Upper lobe of left lung (tissue), 6 donors: ENCODE measurements at regions not wholly inside any gene's neighbourhood (a gene's known extent, or its start where the extent isn't known, plus 50 kb on each side); places are given as distances from the start of the nearest gene placed in this dataset.

Source experiments
- ATAC-seq, 2 donors: fragments of 200-7000 bp; cut with Tn5 transposase; one replicate each; pipeline ENCODE4 v1.9.1; 2022; ENCODE audit warnings: mild to moderate bottlenecking in 2 of 2, moderate library complexity in 2 of 2; ENCODE audit not compliant: low FRiP score in 2 of 2
- DNase-seq, 2 donors: peaks; one replicate each; pipeline ENCODE4 v3.0.0-alpha.2; 2019 to 2020
- H3K27ac ChIP-seq, 4 donors: fragments of 200-600 bp; sonication (generic); one replicate each; pipeline ENCODE4 v1.5.1; 2016 to 2019
- H3K27me3 ChIP-seq, 4 donors: fragments of 200-600 bp; sonication (generic); one replicate each; pipeline ENCODE4 v1.5.1; 2017 to 2019
- H3K36me3 ChIP-seq, 4 donors: fragments of 200-600 bp; sonication (generic); one replicate each; pipeline ENCODE4 v1.5.1; 2016 to 2019
- H3K4me1 ChIP-seq, 4 donors: fragments of 200-600 bp; sonication (generic); one replicate each; pipeline ENCODE4 v1.5.1; 2018 to 2019
- H3K4me3 ChIP-seq, 4 donors: fragments of 200-600 bp; sonication (generic); one replicate each; pipeline ENCODE4 v1.5.1; 2017 to 2019; ENCODE audit warnings: mild to moderate bottlenecking in 2 of 4, moderate library complexity in 1 of 4
- H3K9me3 ChIP-seq, 4 donors: fragments of 200-600 bp; sonication (generic); one replicate each; pipeline ENCODE4 v1.5.1; 2018 to 2019
- EP300 ChIP-seq, 4 donors: sonication (generic); formaldehyde crosslinking; IDR thresholded peaks; one replicate each; pipeline ENCODE4 v1.5.1; 2017; ENCODE audit warnings: antibody characterized with exemption in 4 of 4, control low read depth in 2 of 4
- POLR2A ChIP-seq, 4 donors: fragments of 450-650 bp; IDR thresholded peaks; one replicate each; pipeline ENCODE4 v1.5.1; 2016 to 2017; ENCODE audit warnings: antibody characterized with exemption in 4 of 4, mild to moderate bottlenecking in 2 of 4
- POLR2AphosphoS5 ChIP-seq, 2 donors: sonication (generic); formaldehyde crosslinking; IDR thresholded peaks; one replicate each; pipeline ENCODE4 v1.5.1; 2017; ENCODE audit warnings: antibody characterized with exemption in 2 of 2
- WGBS, 2 donors: methylation state at CpG; one replicate each; pipeline ENCODE4 v1.1.5; 2017 to 2018; 5-methylcytosine and 5-hydroxymethylcytosine counted together
- TF ChIP-seq, protein P1 (sequence below), 6 experiments: fragments of 450-650 bp in 4 of 6; fragments of 200-600 bp in 2 of 6; sonication (generic) in 2 of 6; IDR thresholded peaks; one replicate each; pipeline ENCODE4 v1.5.1; 2016 to 2019; ENCODE audit warnings: antibody characterized with exemption in 6 of 6
- donor health status: DM: no; HTN: no; CAD: no; lungs with moderate emphysema.
- donor health status: DM: no; HTN: yes; CAD: no; lungs with severe emphysema.

DNA sequence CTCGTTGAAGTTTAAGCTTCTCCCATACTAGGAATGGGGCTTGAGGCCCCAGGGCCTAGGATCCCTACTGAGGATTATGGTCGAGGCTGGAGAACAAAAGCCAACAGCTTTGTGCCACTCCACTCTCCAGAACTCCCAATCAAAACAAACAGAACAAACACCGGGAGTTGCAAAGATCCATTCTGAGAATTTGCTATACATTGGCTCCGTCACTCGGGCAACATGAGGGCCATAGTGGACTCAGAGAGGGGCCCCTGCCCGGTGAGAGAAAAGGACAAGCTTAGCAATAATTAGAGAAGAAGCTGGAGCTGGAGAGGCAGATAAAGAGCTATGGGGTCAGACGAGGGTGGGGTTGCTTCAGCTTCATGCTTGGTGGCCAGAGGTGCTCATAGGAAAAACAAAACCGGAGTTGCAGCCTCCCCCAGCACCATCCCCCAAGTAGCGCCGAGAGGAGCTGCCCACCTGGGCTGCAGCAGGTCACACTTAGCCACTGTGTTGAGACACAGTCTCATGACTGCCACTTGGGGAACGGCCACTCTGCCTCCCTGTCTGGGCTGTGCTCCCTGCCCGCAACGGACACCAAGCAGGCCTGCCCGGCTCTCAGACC, 142.3 kb upstream of the HAAO start:
- peaks cover 34 to 68% (median 49%) of the 10 kb centered on the region in 4 donors for H3K4me1 ChIP-seq
- WGBS, 2 donors, result 66 to 69% methylated on average over 14 of the region's 14 CpGs
- H3K36me3 ChIP-seq, result no peaks in the 10 kb centered on the region
- no peak for TF ChIP-seq EP300 (IDR thresholded peaks at IDR 0.05)
- H3K9me3 ChIP-seq, result no peaks in the 10 kb centered on the region
- H3K4me3 ChIP-seq, result no peak overlapping the region
- no peaks in the 10 kb centered on the region for H3K27me3 ChIP-seq
- DNase-seq, result no peak
- ATAC-seq, result no peak
- H3K27ac ChIP-seq, result peak overlapping the region in 2 of 4 donors; percentile 28 to 71

DNA sequence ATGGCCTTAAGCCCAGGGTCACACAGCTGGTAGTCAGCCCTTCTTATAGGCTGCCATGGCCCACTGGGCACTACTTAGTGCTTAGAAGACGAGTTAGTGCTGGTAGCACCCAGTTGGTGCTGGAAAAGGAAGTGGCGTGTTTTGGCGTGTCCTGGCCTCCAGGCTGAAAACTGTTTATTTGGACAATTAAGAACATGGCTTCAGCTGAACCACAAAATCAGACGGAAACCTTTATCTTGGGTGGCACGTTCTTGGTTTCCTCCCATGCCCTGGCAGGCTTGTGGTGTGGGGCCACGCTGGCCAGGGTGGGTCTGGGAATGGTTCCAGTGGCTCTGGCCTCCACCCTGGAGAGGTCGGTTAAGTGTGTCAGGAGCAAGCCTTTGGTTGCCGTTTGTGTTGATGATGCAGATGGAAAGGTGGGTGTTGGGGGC, 141.5 kb upstream of the HAAO start:
- no peak for DNase-seq
- H3K4me1 ChIP-seq, result peaks cover 40 to 77% (median 56%) of the 10 kb centered on the region in 4 donors
- H3K27me3 ChIP-seq, result no peaks in the 10 kb centered on the region
- no peak for ATAC-seq
- no peak overlapping the region for H3K4me3 ChIP-seq
- peak overlapping the region in 2 of 4 donors; percentile 28 to 71 for H3K27ac ChIP-seq
- WGBS, 2 donors, result 32 to 45% methylated on average over 7 to 8 of the region's 8 CpGs
- no peaks in the 10 kb centered on the region for H3K36me3 ChIP-seq
- no peaks in the 10 kb centered on the region for H3K9me3 ChIP-seq
- no peak for TF ChIP-seq POLR2A (IDR thresholded peaks at IDR 0.05)
- TF ChIP-seq, protein P1, sequence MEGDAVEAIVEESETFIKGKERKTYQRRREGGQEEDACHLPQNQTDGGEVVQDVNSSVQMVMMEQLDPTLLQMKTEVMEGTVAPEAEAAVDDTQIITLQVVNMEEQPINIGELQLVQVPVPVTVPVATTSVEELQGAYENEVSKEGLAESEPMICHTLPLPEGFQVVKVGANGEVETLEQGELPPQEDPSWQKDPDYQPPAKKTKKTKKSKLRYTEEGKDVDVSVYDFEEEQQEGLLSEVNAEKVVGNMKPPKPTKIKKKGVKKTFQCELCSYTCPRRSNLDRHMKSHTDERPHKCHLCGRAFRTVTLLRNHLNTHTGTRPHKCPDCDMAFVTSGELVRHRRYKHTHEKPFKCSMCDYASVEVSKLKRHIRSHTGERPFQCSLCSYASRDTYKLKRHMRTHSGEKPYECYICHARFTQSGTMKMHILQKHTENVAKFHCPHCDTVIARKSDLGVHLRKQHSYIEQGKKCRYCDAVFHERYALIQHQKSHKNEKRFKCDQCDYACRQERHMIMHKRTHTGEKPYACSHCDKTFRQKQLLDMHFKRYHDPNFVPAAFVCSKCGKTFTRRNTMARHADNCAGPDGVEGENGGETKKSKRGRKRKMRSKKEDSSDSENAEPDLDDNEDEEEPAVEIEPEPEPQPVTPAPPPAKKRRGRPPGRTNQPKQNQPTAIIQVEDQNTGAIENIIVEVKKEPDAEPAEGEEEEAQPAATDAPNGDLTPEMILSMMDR (IDR thresholded peaks at IDR 0.05), result peak in 1 of 6 experiments; percentile 7
- TF ChIP-seq POLR2AphosphoS5 (IDR thresholded peaks at IDR 0.05), result peak in 1 of 2 donors; percentile 60
- TF ChIP-seq EP300 (IDR thresholded peaks at IDR 0.05), result peak in 2 of 4 donors; percentile 30 to 31

DNA sequence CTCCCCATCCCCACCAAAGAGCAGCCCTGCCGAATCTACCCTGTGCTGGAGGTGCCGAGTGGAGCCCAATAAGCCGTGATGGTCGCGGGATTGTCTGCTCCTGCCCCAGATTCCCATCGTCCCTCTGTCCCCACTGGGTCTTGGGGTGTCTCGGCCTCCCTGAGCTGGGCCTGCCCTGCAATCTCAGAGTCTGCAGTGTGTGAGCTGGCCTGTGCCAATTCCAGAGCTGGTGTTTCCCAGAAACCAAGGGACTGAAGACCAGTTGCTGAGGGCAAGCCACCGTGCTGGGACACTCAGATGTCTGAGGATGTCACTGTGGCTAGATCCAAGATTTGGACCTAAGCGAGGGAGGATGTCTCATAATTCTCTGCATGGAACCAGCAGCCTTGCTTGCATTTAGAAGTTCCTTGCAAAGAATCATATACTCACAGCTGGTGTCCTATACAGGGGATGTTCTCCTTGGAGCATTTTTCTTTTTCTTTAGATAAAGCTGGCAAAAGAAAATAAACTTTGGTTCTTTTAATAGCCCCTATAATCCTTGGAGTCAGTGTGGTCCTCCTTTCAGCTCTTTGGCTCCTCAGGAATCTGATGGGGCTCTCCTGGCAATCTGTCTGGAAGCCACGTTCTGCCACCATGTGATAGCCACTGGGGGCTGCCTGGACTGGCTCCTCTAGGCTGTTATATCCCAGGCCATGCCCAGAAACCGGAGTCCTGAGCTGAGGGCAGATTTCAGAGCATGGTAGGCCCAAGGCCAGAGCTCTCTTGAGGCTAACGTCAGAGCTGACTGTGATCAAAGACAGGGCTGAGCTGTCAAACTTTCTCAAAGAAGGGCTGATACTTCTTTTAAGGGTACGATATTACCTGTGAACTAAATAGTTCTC, 140.1 kb upstream of the HAAO start:
- Histone ChIP-seq H3K36me3 (no peaks in the 10 kb centered on the region), H3K9me3 (no peaks in the 10 kb centered on the region), H3K27me3 (no peaks in the 10 kb centered on the region), H3K4me3 (no peak overlapping the region), H3K27ac (peak overlapping the region; percentile 53 to 78 (median 68)), H3K4me1 (peaks cover 50 to 89% (median 70%) of the 10 kb centered on the region in 4 donors)
- DNase-seq (no peak), ATAC-seq (no peak)
- TF ChIP-seq, protein P1 (IDR thresholded peaks at IDR 0.05), result no peak
- TF ChIP-seq POLR2A (IDR thresholded peaks at IDR 0.05) (no peak), EP300 (IDR thresholded peaks at IDR 0.05) (no peak), POLR2AphosphoS5 (IDR thresholded peaks at IDR 0.05) (no peak)
- WGBS, 2 donors, result 90% methylated on average over 10 of the region's 13 CpGs

DNA sequence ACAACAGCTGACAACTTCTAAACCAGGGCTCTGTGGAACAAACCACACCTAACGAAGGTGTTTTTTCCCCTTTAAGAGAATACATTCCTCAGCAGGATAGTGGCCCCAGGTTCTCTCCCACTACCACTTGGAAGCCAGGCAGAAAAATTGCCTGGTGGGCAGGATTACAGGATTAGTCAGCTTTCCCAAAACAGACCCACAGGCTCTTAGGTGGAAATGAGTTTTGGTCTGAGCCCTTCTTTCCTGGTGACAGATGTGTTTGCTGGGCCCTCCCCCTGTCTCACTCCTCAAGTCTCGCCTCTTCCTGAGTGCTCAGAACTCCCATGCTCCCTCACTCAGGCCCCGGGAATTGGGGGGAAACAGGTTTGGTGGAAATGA, 139.4 kb upstream of the HAAO start:
- WGBS, 2 donors, result 33 to 71% methylated on average over 1 to 3 of the region's 3 CpGs
- Histone ChIP-seq H3K4me1 (peaks cover 55 to 89% (median 73%) of the 10 kb centered on the region in 4 donors), H3K36me3 (no peaks in the 10 kb centered on the region), H3K27me3 (no peaks in the 10 kb centered on the region), H3K9me3 (no peaks in the 10 kb centered on the region), H3K4me3 (no peak overlapping the region), H3K27ac (peak overlapping the region; percentile 44 to 78 (median 68))
- ATAC-seq (no peak), DNase-seq (no peak)
- TF ChIP-seq POLR2A (IDR thresholded peaks at IDR 0.05), result no peak
- TF ChIP-seq, protein P1 (IDR thresholded peaks at IDR 0.05), result no peak
- no peak for TF ChIP-seq POLR2AphosphoS5 (IDR thresholded peaks at IDR 0.05)
- no peak for TF ChIP-seq EP300 (IDR thresholded peaks at IDR 0.05)

DNA sequence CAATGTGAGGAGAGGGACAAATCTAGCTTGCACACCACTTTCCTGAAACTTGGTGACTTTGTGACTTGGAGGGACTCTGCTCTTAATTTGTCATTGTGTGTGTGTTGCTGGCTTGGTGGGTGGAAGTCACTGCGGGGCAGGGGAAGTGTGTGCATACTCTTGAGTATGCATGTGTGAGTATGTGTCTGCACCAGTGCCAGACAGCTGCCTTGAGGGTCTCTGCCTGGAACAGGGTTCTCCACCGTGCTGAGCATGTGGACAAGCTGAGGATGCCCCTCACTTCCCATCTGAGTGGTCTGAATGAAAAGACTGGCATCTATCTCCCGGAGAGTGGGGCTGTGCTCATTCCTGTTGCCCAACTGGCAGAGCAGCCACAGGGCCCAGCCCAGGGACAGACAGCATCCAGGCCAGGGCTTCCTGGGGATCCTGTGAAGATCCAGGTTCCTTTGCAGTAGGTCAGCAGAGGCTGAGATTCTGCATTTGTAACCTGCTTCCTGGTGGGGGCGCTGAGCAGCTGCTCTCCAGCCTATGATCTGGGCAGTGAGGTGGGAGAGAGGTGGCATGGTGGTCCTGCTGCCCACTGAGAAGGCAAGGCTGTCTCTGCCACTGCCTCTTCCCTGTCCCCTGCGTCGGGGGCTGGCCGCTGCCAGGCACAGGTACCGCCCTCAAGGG, 138.9 kb upstream of the HAAO start:
- H3K27me3 ChIP-seq, result no peaks in the 10 kb centered on the region
- H3K9me3 ChIP-seq, result no peaks in the 10 kb centered on the region
- TF ChIP-seq POLR2A (IDR thresholded peaks at IDR 0.05), result no peak
- TF ChIP-seq EP300 (IDR thresholded peaks at IDR 0.05), result no peak
- TF ChIP-seq, protein P1 (IDR thresholded peaks at IDR 0.05), result no peak
- no peak for TF ChIP-seq POLR2AphosphoS5 (IDR thresholded peaks at IDR 0.05)
- peaks cover 57 to 89% (median 73%) of the 10 kb centered on the region in 4 donors for H3K4me1 ChIP-seq
- ATAC-seq (no peak), DNase-seq (no peak)
- no peaks in the 10 kb centered on the region for H3K36me3 ChIP-seq
- H3K27ac ChIP-seq, result peak overlapping the region; percentile 44 to 78 (median 68)
- WGBS, 2 donors, result 20 to 62% methylated on average over 1 to 8 of the region's 8 CpGs
- no peak overlapping the region for H3K4me3 ChIP-seq
